SH-SY5Y (cell line): ENCODE measurements at regions not wholly inside any gene's neighbourhood (a gene's known extent, or its start where the extent isn't known, plus 50 kb on each side); places are given as distances from the start of the nearest gene placed in this dataset.

Source experiments
- GATA2 ChIP-seq: IDR thresholded peaks from 2 replicates; pipeline ENCODE4 v1.6.1; 2011; ENCODE audit warnings: mild to moderate bottlenecking, low read depth, low read length
- GATA3 ChIP-seq: IDR thresholded peaks from 2 replicates; pipeline ENCODE4 v1.6.1; 2011; ENCODE audit warnings: low read depth, mild to moderate bottlenecking, low read length, moderate library complexity

DNA sequence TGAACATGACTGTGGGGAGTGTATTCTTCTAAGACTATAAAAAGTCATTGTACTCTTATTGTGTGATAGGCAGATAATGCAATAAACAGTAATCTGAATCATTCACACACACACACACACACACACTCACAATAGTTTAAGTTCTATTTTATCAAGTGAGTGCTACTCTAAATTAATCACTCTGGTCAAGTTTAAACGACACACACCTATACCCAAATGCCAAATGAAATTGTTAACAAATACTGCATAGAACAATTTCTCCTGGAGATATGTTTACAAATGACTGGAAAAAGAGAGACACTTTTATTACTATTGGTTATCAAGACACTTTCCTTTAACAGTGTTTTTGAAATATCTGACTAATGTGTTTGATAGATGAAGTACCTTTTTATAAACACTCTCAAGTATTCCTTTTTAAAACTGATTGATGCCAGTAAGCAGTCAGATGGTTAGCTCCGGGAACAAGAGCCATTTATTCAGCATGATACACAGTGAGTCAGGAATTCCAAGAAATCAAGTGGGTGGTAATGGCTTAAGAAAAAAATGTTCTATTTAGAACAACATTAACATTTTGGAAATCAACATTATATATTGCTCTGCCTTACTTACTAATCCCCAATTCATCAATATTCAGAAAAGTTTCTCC, 521.6 kb upstream of the ST8SIA4 start:
- TF ChIP-seq GATA2 = no peak
- no peak for TF ChIP-seq GATA3

- TF ChIP-seq GATA3 (no peak), GATA2 (no peak)
These were observed 515.6 kb upstream of the ST8SIA4 start for GRCh38 chr5:101418713-101419118.

DNA sequence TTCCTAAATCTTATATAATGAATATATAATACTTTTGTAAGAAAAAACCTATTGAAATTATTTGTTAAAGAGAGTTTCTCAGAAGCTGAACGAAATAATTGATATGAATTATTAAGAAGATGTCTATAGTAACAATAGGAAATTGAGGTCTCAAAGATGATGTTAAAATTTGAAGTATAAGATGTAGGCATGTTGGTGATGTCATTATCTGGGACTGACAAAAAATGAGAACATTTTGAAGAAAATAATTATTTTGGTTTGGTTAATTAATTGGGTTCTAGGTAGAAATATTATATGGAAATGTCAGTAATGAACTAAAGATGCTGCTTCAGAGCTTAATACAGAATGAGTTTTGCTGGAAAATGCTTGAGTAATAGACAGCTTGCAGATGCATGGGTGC, 501.4 kb upstream of the ST8SIA4 start:
- TF ChIP-seq GATA3 = no peak
- no peak for TF ChIP-seq GATA2

GRCh38 chr5:101393795-101394450, 490.8 kb upstream of the ST8SIA4 start:
- TF ChIP-seq GATA2 = no peak
- no peak for TF ChIP-seq GATA3

- TF ChIP-seq GATA3 = no peak
- no peak for TF ChIP-seq GATA2
These were observed 487.2 kb upstream of the ST8SIA4 start for GRCh38 chr5:101390151-101390908.

GRCh38 chr5:101385276-101385675, 482.2 kb upstream of the ST8SIA4 start:
- TF ChIP-seq GATA2 (no peak), GATA3 (no peak)

DNA sequence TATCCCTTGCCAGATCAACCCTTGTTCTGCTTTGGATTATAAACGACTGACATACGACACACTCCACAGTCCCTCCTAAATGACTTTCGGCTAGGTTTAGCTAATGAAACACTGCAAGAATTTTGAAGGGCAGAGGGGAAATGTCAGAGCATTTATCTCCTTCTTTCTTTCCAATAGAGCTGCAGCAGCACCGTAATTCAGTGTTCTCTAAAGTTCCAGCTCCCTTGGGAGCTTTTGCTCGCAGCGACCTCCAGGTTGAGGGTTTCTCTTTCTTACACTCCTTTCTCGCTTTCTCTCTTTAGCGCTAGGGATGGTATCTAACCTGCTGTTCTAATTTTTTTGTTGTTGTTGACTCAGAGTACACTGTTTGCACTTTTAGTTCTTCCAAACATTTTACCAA, 467.1 kb upstream of the ST8SIA4 start:
- TF ChIP-seq GATA2 (no peak), GATA3 (no peak)

- TF ChIP-seq GATA3 (no peak), GATA2 (no peak)
These were observed 461.4 kb upstream of the ST8SIA4 start for GRCh38 chr5:101364469-101364868.

DNA sequence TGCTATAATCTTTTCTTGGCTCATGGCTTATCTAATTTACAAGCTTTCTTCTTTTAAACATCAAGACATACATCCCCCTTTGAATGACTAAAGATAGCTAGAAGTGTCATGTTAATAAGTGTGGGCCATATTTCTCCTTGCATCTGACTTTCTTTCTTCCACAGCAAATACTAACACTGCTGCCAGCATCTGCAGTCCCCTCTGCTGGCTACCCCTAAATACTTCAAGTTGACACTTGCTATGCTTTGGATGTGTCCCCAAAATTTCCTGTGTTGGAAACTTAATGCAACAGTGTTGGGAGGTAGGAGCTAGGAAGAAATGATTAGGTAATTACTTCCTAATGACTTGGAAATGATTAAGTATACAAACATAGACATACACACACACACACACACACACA, 459.0 kb upstream of the ST8SIA4 start:
- no peak for TF ChIP-seq GATA2
- TF ChIP-seq GATA3 = no peak

- no peak for TF ChIP-seq GATA3
- TF ChIP-seq GATA2 = no peak
These were observed 443.8 kb upstream of the ST8SIA4 start for GRCh38 chr5:101346906-101347305.

DNA sequence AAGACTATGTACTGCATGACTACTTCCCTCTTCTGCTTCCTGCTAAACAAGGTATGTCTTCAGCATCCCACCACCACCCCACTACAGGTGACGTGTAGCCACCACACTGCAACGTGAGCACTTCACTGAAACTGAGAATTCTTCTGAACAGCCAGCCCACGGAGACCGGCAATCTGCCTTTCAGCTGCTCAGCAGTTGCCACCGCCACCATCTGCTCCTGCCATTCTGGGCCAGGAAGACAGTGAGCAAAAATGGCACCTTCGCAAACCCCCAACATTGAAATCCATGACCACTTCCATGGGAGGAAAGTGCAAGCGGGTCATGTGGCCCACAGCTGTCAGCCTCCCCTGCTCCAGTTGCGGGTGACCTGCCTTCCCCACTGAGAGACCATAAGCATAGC, 443.4 kb upstream of the ST8SIA4 start:
- TF ChIP-seq GATA3 = no peak
- no peak for TF ChIP-seq GATA2

DNA sequence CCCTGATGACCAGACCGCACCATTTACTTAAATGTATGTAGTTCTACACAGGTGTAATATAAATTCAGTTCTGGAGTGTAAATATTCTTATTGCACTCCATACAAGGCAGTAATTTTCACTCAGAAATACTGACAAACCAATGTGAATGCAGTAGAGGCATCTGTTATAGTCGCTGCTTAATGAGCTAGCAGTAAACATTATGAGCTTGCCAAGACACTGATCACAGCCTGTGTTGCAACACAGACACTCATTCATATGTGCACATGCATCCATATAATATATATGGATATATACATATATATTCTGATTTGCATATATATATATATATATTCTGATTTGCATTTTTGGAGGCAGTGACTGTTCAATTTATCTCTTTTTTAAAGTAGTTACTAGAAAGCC, 435.1 kb upstream of the ST8SIA4 start:
- TF ChIP-seq GATA3 (no peak), GATA2 (no peak)

GRCh38 chr5:101327816-101328215, 424.7 kb upstream of the ST8SIA4 start:
- no peak for TF ChIP-seq GATA3
- no peak for TF ChIP-seq GATA2

- TF ChIP-seq GATA3 (no peak), GATA2 (no peak)
These were observed 423.7 kb upstream of the ST8SIA4 start for GRCh38 chr5:101326766-101327165.
